K562 (cell line): ENCODE measurements at regions not wholly inside any gene's neighbourhood (a gene's known extent, or its start where the extent isn't known, plus 50 kb on each side); places are given as distances from the start of the nearest gene placed in this dataset.

Experiments used
- ATAC-seq: fragments of 200-7000 bp; cut with Tn5 transposase; 3 replicates; pipeline ENCODE4 v1.9.1; 2020; ENCODE audit warnings: moderate library complexity
- BruUV-seq: library from RNA; stranded (reverse); fragments of 400-500 nt; replicated peaks from 2 replicates; lab custom pipeline; 2021; lab: Mats Ljungman, UMichigan
- CTCF ChIA-PET: fragments of 300-600 bp; formaldehyde crosslinking; extraction: SDS; loops from one replicate; lab custom pipeline; 2021; ENCODE audit warnings: low intra/inter-chr PET ratio; lab: Yijun Ruan, JAX
- POLR2A ChIA-PET: fragments of 300-600, 350-650 bp; sonication (Branson Sonifier 250); formaldehyde crosslinking; extraction: SDS; loops from one replicate; lab custom pipeline; 2021; ENCODE audit warnings: antibody characterized with exemption, inconsistent platforms; lab: Yijun Ruan, JAX
- DNase-seq, 4 experiments: peaks; one replicate each; pipeline versions ENCODE4 v3.0.0 to v3.0.0-alpha.2; 2011 to 2018; ENCODE audit warnings: low spot score in 3 of 4, mixed read lengths in 3 of 4; ENCODE audit errors: extremely low read depth in 1 of 4
- FAIRE-seq: peaks from 2 replicates; lab custom pipeline; 2011; peaks lifted over from hg19 to GRCh38; lab: Jason Lieb, UNC
- H2AFZ ChIP-seq: 2 replicates; pipeline ENCODE4 v1.6.0; 2011; ENCODE audit warnings: low read depth, low read length, control low read depth, inconsistent platforms
- H3K27ac ChIP-seq: fragments of 200-600 bp; 3 replicates; pipeline ENCODE4 v1.8.0; 2011; ENCODE audit warnings: low read depth, mild to moderate bottlenecking, control low read depth, inconsistent platforms, low read length, moderate library complexity, mixed read lengths; ENCODE audit errors: extremely low read depth
- H3K27me3 ChIP-seq, 2 experiments: fragments of 300-600 bp in 1 of 2; 2 replicates in 1 of 2; 3 replicates in 1 of 2; pipeline versions ENCODE4 v1.6.0 to v1.8.0; 2011; ENCODE audit warnings: inconsistent platforms in 2 of 2, low read length in 2 of 2, mild to moderate bottlenecking in 1 of 2, mixed read lengths in 1 of 2, moderate library complexity in 1 of 2; ENCODE audit not compliant: control insufficient read depth in 2 of 2, insufficient read depth in 2 of 2
- H3K36me3 ChIP-seq: fragments of 300-600 bp; 3 replicates; pipeline ENCODE4 v1.8.0; 2011; ENCODE audit warnings: mild to moderate bottlenecking, low read length, inconsistent platforms; ENCODE audit not compliant: control insufficient read depth, insufficient read depth
- H3K4me1 ChIP-seq, 2 experiments: fragments of 200-600 bp in 1 of 2; replicated peaks in 1 of 2; 2 replicates in 1 of 2; 3 replicates in 1 of 2; pipeline versions ENCODE4 v1.5.1 to v1.8.0; 2011; ENCODE audit warnings: inconsistent platforms in 2 of 2, low read length in 2 of 2, mild to moderate bottlenecking in 1 of 2, mixed read lengths in 1 of 2, moderate library complexity in 1 of 2; ENCODE audit not compliant: control insufficient read depth in 2 of 2, insufficient read depth in 2 of 2
- H3K4me2 ChIP-seq: 2 replicates; pipeline ENCODE4 v1.6.1; 2011; ENCODE audit warnings: low read length, control low read depth, inconsistent platforms, mixed read lengths; ENCODE audit not compliant: insufficient read depth
- H3K4me3 ChIP-seq: fragments of 200-600 bp; sonication (generic), shearing (Covaris generic); 2 replicates; pipeline ENCODE4 v1.5.1; 2016; ENCODE audit warnings: control low read depth, inconsistent platforms
- H3K79me2 ChIP-seq: fragments of 200-600 bp; 3 replicates; pipeline ENCODE4 v1.8.0; 2011; ENCODE audit warnings: low read length, inconsistent platforms; ENCODE audit not compliant: control insufficient read depth, insufficient read depth
- H3K9ac ChIP-seq, 2 experiments: 2 replicates each; pipeline versions ENCODE4 v1.6.0 to v1.6.1; 2011; ENCODE audit warnings: low read depth in 2 of 2, low read length in 2 of 2, control low read depth in 1 of 2, inconsistent platforms in 1 of 2, mild to moderate bottlenecking in 1 of 2, mixed read lengths in 1 of 2; ENCODE audit not compliant: insufficient read depth in 1 of 2
- H3K9me1 ChIP-seq: one replicate; pipeline ENCODE4 v1.6.0; 2011; ENCODE audit warnings: inconsistent platforms, mild to moderate bottlenecking, low read length, moderate library complexity; ENCODE audit not compliant: control insufficient read depth, insufficient read depth
- H3K9me3 ChIP-seq: replicated peaks from 2 replicates; pipeline ENCODE4 v1.5.1; 2011; ENCODE audit warnings: low read depth, low read length, inconsistent platforms; ENCODE audit not compliant: control insufficient read depth, insufficient read depth
- H4K20me1 ChIP-seq: replicated peaks from 2 replicates; pipeline ENCODE4 v1.6.1; 2011; ENCODE audit warnings: low read length, inconsistent platforms, mixed read lengths; ENCODE audit not compliant: control insufficient read depth, insufficient read depth
- ATF7 ChIP-seq: fragments of 450-650 bp; IDR thresholded peaks from 2 replicates; pipeline ENCODE4 v1.7.1; 2014; ENCODE audit warnings: mild to moderate bottlenecking, moderate library complexity
- ELF4 ChIP-seq: fragments of 450-650 bp; formaldehyde crosslinking; IDR thresholded peaks from 2 replicates; pipeline ENCODE4 v1.4.0; 2022; ENCODE audit warnings: missing genetic modification characterization
- EP300 ChIP-seq: IDR thresholded peaks from 2 replicates; pipeline ENCODE4 v1.6.1; 2012; ENCODE audit warnings: low read length, improper control_type of control experiment
- ETV6 ChIP-seq, 3 experiments: fragments of 150-350 bp in 1 of 3; sonication (generic) in 1 of 3; formaldehyde crosslinking in 1 of 3; IDR thresholded peaks; 2 replicates each; pipeline versions ENCODE4 v1.6.1 to v1.8.0; 2014 to 2022; ENCODE audit warnings: borderline replicate concordance in 2 of 3, low read depth in 2 of 3, antibody characterized with exemption in 1 of 3, low read length in 1 of 3, mild to moderate bottlenecking in 1 of 3, missing genetic modification reagents in 1 of 3
- POLR2G ChIP-seq: fragments of 200-400 bp; formaldehyde crosslinking; IDR thresholded peaks from 2 replicates; pipeline ENCODE4 v1.6.1; 2017; ENCODE audit warnings: low read depth, mild to moderate bottlenecking, antibody characterized with exemption, low read length, moderate library complexity
- SMARCE1 ChIP-seq: fragments of 450-650 bp; IDR thresholded peaks from 2 replicates; pipeline ENCODE4 v1.7.1; 2016; ENCODE audit warnings: mild to moderate bottlenecking
- U2AF2 ChIP-seq: fragments of 200-400 bp; formaldehyde crosslinking; optimal IDR thresholded peaks from 2 replicates; pipeline ENCODE3; 2017; ENCODE audit warnings: low read depth, mild to moderate bottlenecking, low read length
- ZFPM2 ChIP-seq: fragments of 250-450 bp; sonication (Bioruptor Pico); IDR thresholded peaks from 2 replicates; pipeline ENCODE4 v1.5.1; 2022; ENCODE audit warnings: mild to moderate bottlenecking
- ZNF274 ChIP-seq: IDR thresholded peaks from 2 replicates; pipeline ENCODE4 v1.6.1; 2011; ENCODE audit warnings: low read depth, mild to moderate bottlenecking, low read length, moderate library complexity, borderline replicate concordance
- ZNF347 ChIP-seq: fragments of 450-650 bp; formaldehyde crosslinking; IDR thresholded peaks from 2 replicates; pipeline ENCODE4 v1.4.0; 2020; ENCODE audit warnings: low read depth, mild to moderate bottlenecking, moderate library complexity
- ZNF644 ChIP-seq: fragments of 200-800 bp; sonication (Bioruptor generic); IDR thresholded peaks from 2 replicates; pipeline ENCODE4 v1.6.1; 2016; ENCODE audit warnings: low read depth, missing genetic modification characterization, missing compliant biosample characterization
- ZNF696 ChIP-seq: fragments of 250-450 bp; sonication (Bioruptor Pico); conservative IDR thresholded peaks from 2 replicates; pipeline ENCODE4 v1.4.0; 2020; ENCODE audit warnings: mild to moderate bottlenecking, moderate library complexity
- in situ Hi-C: fragments of 300-500 bp; cut with MboI; formaldehyde crosslinking; loops from 4 replicates; pipeline ENCODE4 v1.15.0; 2018; ENCODE audit warnings: inconsistent platforms, mixed read lengths
- intact Hi-C: fragments of 100-400 bp; cut with micrococcal nuclease; formaldehyde crosslinking; loops from 2 replicates; pipeline ENCODE4 v1.14.2; 2022
- TF ChIP-seq, protein P1 (sequence below): fragments of 450-650 bp; IDR thresholded peaks from one replicate; pipeline ENCODE4 v1.6.1; 2018; ENCODE audit warnings: mild to moderate bottlenecking, moderate library complexity; ENCODE audit not compliant: partially characterized antibody
- TF ChIP-seq, protein P2 (sequence below): sonication (generic); formaldehyde crosslinking; IDR thresholded peaks from 2 replicates; pipeline ENCODE4 v1.4.0; 2020; ENCODE audit warnings: mild to moderate bottlenecking, missing genetic modification reagents

DNA sequence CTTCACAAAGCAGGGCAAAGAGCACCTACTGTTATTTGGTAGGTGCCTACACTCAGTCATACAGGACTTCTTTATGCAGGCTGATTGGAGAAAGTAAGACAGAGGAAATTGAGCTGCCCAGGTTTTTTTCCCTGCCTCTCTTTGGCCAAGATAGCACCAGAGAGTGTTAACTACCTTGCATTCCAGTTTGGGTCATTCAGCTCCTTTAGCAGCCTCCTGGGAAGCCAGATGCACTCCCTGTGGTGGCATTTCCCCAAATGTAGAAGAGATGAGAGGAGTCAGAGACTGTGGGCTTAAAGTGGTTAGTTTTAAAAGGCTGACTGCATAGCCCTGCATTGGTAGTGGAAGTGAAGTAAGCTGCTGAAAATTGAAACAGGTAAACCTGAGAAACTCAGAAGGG, 358.4 kb downstream of the BCKDHB start:
- no peak for FAIRE-seq
- H3K9ac ChIP-seq: no peak overlapping the region
- no peaks in the 10 kb centered on the region for H3K27me3 ChIP-seq
- intact Hi-C loops: no loop called here
- no peak overlapping the region for H3K4me3 ChIP-seq
- H2AFZ ChIP-seq: no peak overlapping the region
- H3K79me2 ChIP-seq: no peaks in the 10 kb centered on the region
- H3K9me1 ChIP-seq: no peaks in the 10 kb centered on the region
- ATAC-seq: no peak
- no peak for DNase-seq
- H3K27ac ChIP-seq: no peak overlapping the region
- H3K4me2 ChIP-seq: no peak overlapping the region
- in situ Hi-C loops: no loop called here
- no peaks in the 10 kb centered on the region for H3K4me1 ChIP-seq
- CTCF ChIA-PET: no interaction called here
- H3K36me3 ChIP-seq: no peaks in the 10 kb centered on the region
- H4K20me1 ChIP-seq: no peaks in the 10 kb centered on the region
- no TSS peak for BruUV-seq
- POLR2A ChIA-PET: no interaction called here
- H3K9me3 ChIP-seq: no peaks in the 10 kb centered on the region
- TF ChIP-seq ZNF274 (no peak), POLR2G (no peak), ZNF696 (CRISPR knock-in tag) (no peak), ETV6 (IDR thresholded peaks at IDR 0.05; ENCODE audit: borderline replicate concordance in 1 of 2, low read depth in 2 of 2, low read length in 1 of 2) (no peak), ETV6 (CRISPR knock-in tag; IDR thresholded peaks at IDR 0.05; ENCODE audit: borderline replicate concordance) (no peak), ZFPM2 (no peak), ATF7 (no peak), U2AF2 (no peak), SMARCE1 (no peak), ZNF347 (CRISPR knock-in tag) (no peak), ZNF644 (tag) (no peak), EP300 (no peak), ELF4 (CRISPR knock-in tag) (no peak)
- TF ChIP-seq, protein P1, sequence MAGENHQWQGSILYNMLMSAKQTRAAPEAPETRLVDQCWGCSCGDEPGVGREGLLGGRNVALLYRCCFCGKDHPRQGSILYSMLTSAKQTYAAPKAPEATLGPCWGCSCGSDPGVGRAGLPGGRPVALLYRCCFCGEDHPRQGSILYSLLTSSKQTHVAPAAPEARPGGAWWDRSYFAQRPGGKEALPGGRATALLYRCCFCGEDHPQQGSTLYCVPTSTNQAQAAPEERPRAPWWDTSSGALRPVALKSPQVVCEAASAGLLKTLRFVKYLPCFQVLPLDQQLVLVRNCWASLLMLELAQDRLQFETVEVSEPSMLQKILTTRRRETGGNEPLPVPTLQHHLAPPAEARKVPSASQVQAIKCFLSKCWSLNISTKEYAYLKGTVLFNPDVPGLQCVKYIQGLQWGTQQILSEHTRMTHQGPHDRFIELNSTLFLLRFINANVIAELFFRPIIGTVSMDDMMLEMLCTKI: no peak
- TF ChIP-seq, protein P2, sequence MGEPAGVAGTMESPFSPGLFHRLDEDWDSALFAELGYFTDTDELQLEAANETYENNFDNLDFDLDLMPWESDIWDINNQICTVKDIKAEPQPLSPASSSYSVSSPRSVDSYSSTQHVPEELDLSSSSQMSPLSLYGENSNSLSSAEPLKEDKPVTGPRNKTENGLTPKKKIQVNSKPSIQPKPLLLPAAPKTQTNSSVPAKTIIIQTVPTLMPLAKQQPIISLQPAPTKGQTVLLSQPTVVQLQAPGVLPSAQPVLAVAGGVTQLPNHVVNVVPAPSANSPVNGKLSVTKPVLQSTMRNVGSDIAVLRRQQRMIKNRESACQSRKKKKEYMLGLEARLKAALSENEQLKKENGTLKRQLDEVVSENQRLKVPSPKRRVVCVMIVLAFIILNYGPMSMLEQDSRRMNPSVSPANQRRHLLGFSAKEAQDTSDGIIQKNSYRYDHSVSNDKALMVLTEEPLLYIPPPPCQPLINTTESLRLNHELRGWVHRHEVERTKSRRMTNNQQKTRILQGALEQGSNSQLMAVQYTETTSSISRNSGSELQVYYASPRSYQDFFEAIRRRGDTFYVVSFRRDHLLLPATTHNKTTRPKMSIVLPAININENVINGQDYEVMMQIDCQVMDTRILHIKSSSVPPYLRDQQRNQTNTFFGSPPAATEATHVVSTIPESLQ (CRISPR knock-in tag): no peak
